MM.1S (cell line): ENCODE measurements at regions not wholly inside any gene's neighbourhood (a gene's known extent, or its start where the extent isn't known, plus 50 kb on each side); places are given as distances from the start of the nearest gene placed in this dataset.

ENCODE experiments used
- DNase-seq: peaks from one replicate; pipeline ENCODE4 v3.0.0-alpha.2; 2015
- H2AFZ ChIP-seq: fragments of 300-600 bp; sonication (generic); 2 replicates; pipeline ENCODE4 v1.6.0; 2016; ENCODE audit warnings: antibody characterized with exemption, low read length
- H3F3A ChIP-seq: fragments of 300-600 bp; sonication (generic); 2 replicates; pipeline ENCODE4 v1.6.1; 2016; ENCODE audit warnings: mild to moderate bottlenecking, antibody characterized with exemption, low read length, moderate library complexity, mixed read lengths; ENCODE audit not compliant: insufficient read depth
- H3K27ac ChIP-seq: fragments of 300-600 bp; sonication (generic); 2 replicates; pipeline ENCODE4 v1.5.1; 2016; ENCODE audit warnings: mild to moderate bottlenecking, low read length
- H3K27me3 ChIP-seq: fragments of 300-600 bp; sonication (generic); replicated peaks from 2 replicates; pipeline ENCODE4 v1.6.0; 2016; ENCODE audit warnings: low read length; ENCODE audit not compliant: insufficient read depth
- H3K36me3 ChIP-seq: fragments of 300-600 bp; sonication (generic); replicated peaks from 2 replicates; pipeline ENCODE4 v1.6.1; 2016; ENCODE audit warnings: mild to moderate bottlenecking, low read length, mixed read lengths; ENCODE audit not compliant: insufficient read depth
- H3K4me1 ChIP-seq: fragments of 300-600 bp; sonication (generic); 2 replicates; pipeline ENCODE4 v1.6.1; 2016; ENCODE audit warnings: low read length, mixed read lengths
- H3K4me2 ChIP-seq: fragments of 300-600 bp; sonication (generic); 2 replicates; pipeline ENCODE4 v1.6.0; 2016; ENCODE audit warnings: low read depth, low read length
- H3K4me3 ChIP-seq: fragments of 300-600 bp; sonication (generic); 2 replicates; pipeline ENCODE4 v1.5.1; 2016; ENCODE audit warnings: low read length, mixed read lengths
- H3K79me2 ChIP-seq: fragments of 300-600 bp; sonication (generic); 2 replicates; pipeline ENCODE4 v1.6.1; 2016; ENCODE audit warnings: mixed run types, low read length, mixed read lengths
- H3K9ac ChIP-seq: fragments of 300-600 bp; sonication (generic); 2 replicates; pipeline ENCODE4 v1.6.1; 2016; ENCODE audit warnings: low read length, mixed read lengths
- H3K9me2 ChIP-seq: fragments of 300-600 bp; sonication (generic); replicated peaks from 2 replicates; pipeline ENCODE4 v1.6.1; 2016; ENCODE audit warnings: mild to moderate bottlenecking, low read length, mixed read lengths; ENCODE audit not compliant: insufficient read depth
- H3K9me3 ChIP-seq: fragments of 300-600 bp; sonication (generic); replicated peaks from 2 replicates; pipeline ENCODE4 v1.6.1; 2016; ENCODE audit warnings: mild to moderate bottlenecking, low read length, mixed read lengths; ENCODE audit not compliant: insufficient read depth
- H4K20me1 ChIP-seq: fragments of 300-600 bp; sonication (generic); 2 replicates; pipeline ENCODE4 v1.6.1; 2016; ENCODE audit warnings: mild to moderate bottlenecking, low read length, moderate library complexity, mixed read lengths; ENCODE audit not compliant: insufficient read depth
- CTCF ChIP-seq: fragments of 300-600 bp; sonication (generic); IDR thresholded peaks from 2 replicates; pipeline ENCODE4 v1.5.1; 2016; ENCODE audit warnings: antibody characterized with exemption, low read length, mixed read lengths
- EZH2 ChIP-seq: fragments of 300-600 bp; sonication (generic); optimal IDR thresholded peaks from 2 replicates; pipeline ENCODE3; 2017; ENCODE audit warnings: low read depth, mild to moderate bottlenecking, antibody characterized with exemption, low read length, mixed read lengths
- EZH2phosphoT487 ChIP-seq: fragments of 300-600 bp; sonication (generic); IDR thresholded peaks from 2 replicates; pipeline ENCODE4 v1.6.1; 2018; ENCODE audit warnings: antibody characterized with exemption, low read length

DNA sequence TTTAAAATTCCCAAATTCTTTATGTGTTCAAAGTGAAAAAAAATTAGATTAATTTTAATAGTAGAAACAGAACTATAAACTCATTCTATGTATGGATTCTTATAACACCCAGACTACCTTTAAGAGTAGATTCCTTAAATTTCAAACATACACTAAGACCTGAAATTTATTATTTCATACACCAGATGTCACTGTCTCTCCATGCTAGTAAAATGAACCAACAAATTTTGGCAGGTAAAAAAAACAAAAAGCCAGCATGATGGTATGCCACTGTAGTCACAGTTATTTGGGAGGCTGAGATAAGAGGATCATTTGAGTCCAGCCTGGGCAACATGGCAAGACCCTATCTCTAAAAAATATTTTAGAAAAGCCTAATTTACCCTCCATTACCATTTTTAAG, 461.3 kb upstream of the NAALADL2 start:
- H3K4me3 ChIP-seq: no peak overlapping the region
- no peak overlapping the region for H3K9ac ChIP-seq
- no peaks in the 10 kb centered on the region for H3K79me2 ChIP-seq
- H3K4me1 ChIP-seq: no peaks in the 10 kb centered on the region
- no peaks in the 10 kb centered on the region for H4K20me1 ChIP-seq
- no peaks in the 10 kb centered on the region for H3F3A ChIP-seq
- H3K9me2 ChIP-seq: no peaks in the 10 kb centered on the region
- DNase-seq: peak; percentile 29
- H3K27ac ChIP-seq: no peak overlapping the region
- no peak overlapping the region for H2AFZ ChIP-seq
- no peaks in the 10 kb centered on the region for H3K9me3 ChIP-seq
- TF ChIP-seq EZH2 (no peak), CTCF (peak; percentile 39)
- no peaks in the 10 kb centered on the region for H3K27me3 ChIP-seq
- H3K36me3 ChIP-seq: no peaks in the 10 kb centered on the region
- no peak overlapping the region for H3K4me2 ChIP-seq

GRCh38 chr3:174398761-174399160, 460.4 kb upstream of the NAALADL2 start:
- no peak overlapping the region for H3K9ac ChIP-seq
- H3K4me2 ChIP-seq: no peak overlapping the region
- H4K20me1 ChIP-seq: no peaks in the 10 kb centered on the region
- H3K27me3 ChIP-seq: no peaks in the 10 kb centered on the region
- no peaks in the 10 kb centered on the region for H3K4me1 ChIP-seq
- H3K79me2 ChIP-seq: no peaks in the 10 kb centered on the region
- no peaks in the 10 kb centered on the region for H3K9me3 ChIP-seq
- no peak overlapping the region for H3K27ac ChIP-seq
- no peak overlapping the region for H2AFZ ChIP-seq
- no peak for TF ChIP-seq EZH2phosphoT487
- no peak for TF ChIP-seq CTCF
- TF ChIP-seq EZH2: no peak
- no peaks in the 10 kb centered on the region for H3F3A ChIP-seq
- H3K36me3 ChIP-seq: no peaks in the 10 kb centered on the region
- DNase-seq: no peak
- no peaks in the 10 kb centered on the region for H3K9me2 ChIP-seq
- H3K4me3 ChIP-seq: no peak overlapping the region

- Histone ChIP-seq H3K4me1 (no peaks in the 10 kb centered on the region), H3K9me2 (no peaks in the 10 kb centered on the region), H3K4me2 (no peak overlapping the region), H3F3A (no peaks in the 10 kb centered on the region), H3K9ac (no peak overlapping the region), H3K4me3 (no peak overlapping the region), H3K9me3 (no peaks in the 10 kb centered on the region), H3K36me3 (no peaks in the 10 kb centered on the region), H3K27ac (no peak overlapping the region), H3K27me3 (no peaks in the 10 kb centered on the region), H3K79me2 (no peaks in the 10 kb centered on the region), H4K20me1 (no peaks in the 10 kb centered on the region), H2AFZ (no peak overlapping the region)
- no peak for DNase-seq
- TF ChIP-seq CTCF (no peak), EZH2phosphoT487 (no peak), EZH2 (no peak)
These were observed 455.3 kb upstream of the NAALADL2 start for GRCh38 chr3:174403831-174404230.
